ENCODE measurements at regions not wholly inside any gene's neighbourhood (a gene's known extent, or its start where the extent isn't known, plus 50 kb on each side); places are given as distances from the start of the nearest gene placed in this dataset.
A peak's percentile ranks its signal among the peaks of the same experiment; 100 is the strongest.

- TF ChIP-seq ELF1 (CRISPR knock-in tag; IDR thresholded peaks at IDR 0.05) (peak; percentile 61), ZSCAN29 (CRISPR knock-in tag; conservative IDR thresholded peaks at IDR 0.05) (no peak), PHF5A (CRISPR knock-in tag; IDR thresholded peaks at IDR 0.05; ENCODE audit: low read depth, unreplicated experiment) (peak; percentile 72), IKZF1 (IDR thresholded peaks at IDR 0.05) (no peak), ZC3H13 (CRISPR knock-in tag; IDR thresholded peaks at IDR 0.05) (peak; percentile 52; the same call in 1 of the 2 replicates), ZNF350 (CRISPR knock-in tag; IDR thresholded peaks at IDR 0.05; ENCODE audit: borderline replicate concordance, low read depth) (peak; percentile 22; the same call in 1 of the 2 replicates), HCFC1 (IDR thresholded peaks at IDR 0.05; ENCODE audit: low read depth, low read length) (no peak), SNAPC4 (CRISPR knock-in tag; IDR thresholded peaks at IDR 0.05) (peak; percentile 50; the same call in 1 of the 2 replicates), FOSL1 (CRISPR knock-in tag; IDR thresholded peaks at IDR 0.05; ENCODE audit: borderline replicate concordance) (no peak), MAFG (CRISPR knock-in tag; IDR thresholded peaks at IDR 0.05) (no peak), PCBP2 (optimal IDR thresholded peaks at IDR 0.05; ENCODE audit: low read depth, low read length, poor library complexity, severe bottlenecking) (no peak), ZNF792 (CRISPR knock-in tag; IDR thresholded peaks at IDR 0.05) (peak; percentile 100), ZNF775 (CRISPR knock-in tag; IDR thresholded peaks at IDR 0.05; ENCODE audit: borderline replicate concordance) (peak; percentile 61; the same call in 1 of the 2 replicates), KLF9 (CRISPR knock-in tag; IDR thresholded peaks at IDR 0.05; ENCODE audit: low read depth) (peak; percentile 88; the same call in 1 of the 2 replicates), ZFP36L1 (CRISPR knock-in tag; IDR thresholded peaks at IDR 0.05) (no peak), ZBTB46 (CRISPR knock-in tag; IDR thresholded peaks at IDR 0.05; ENCODE audit: borderline replicate concordance) (no peak), ZNF770 (CRISPR knock-in tag; IDR thresholded peaks at IDR 0.05) (peak; percentile 73), ZXDC (CRISPR knock-in tag; IDR thresholded peaks at IDR 0.05) (no peak)
These were observed 182.2 kb downstream of the INHBB start (continued) for GRCh38 chr2:120528051-120528692.
